ENCODE measurements at regions not wholly inside any gene's neighbourhood (a gene's known extent, or its start where the extent isn't known, plus 50 kb on each side); places are given as distances from the start of the nearest gene placed in this dataset.

GRCh38 chrX:99117011-99117410 lies 1293.1 kb downstream of the PCDH19 start:
- intact Hi-C loops (cut with DNase I): no loop called here
- no peak for DNase-seq

GRCh38 chrX:99095965-99096635 lies 1314.0 kb downstream of the PCDH19 start:
- 48 to 61% methylated on average over 4 of the region's 4 CpGs for WGBS, 2 donors
- no peak overlapping the region for H3K27ac ChIP-seq
- no peak for DNase-seq
- no peak for TF ChIP-seq POLR2AphosphoS5 (IDR thresholded peaks at IDR 0.05)
- intact Hi-C loops (cut with DNase I): no loop called here
- no peaks in the 10 kb centered on the region for H3K9me3 ChIP-seq
- no peaks in the 10 kb centered on the region for H3K4me1 ChIP-seq
- no peaks in the 10 kb centered on the region for H3K36me3 ChIP-seq
- no peaks in the 10 kb centered on the region for H3K27me3 ChIP-seq
- no peak overlapping the region for H3K4me3 ChIP-seq

More at GRCh38 chrX:99117011-99117410, 1293.1 kb downstream of the PCDH19 start:
- H3K36me3 ChIP-seq: no peaks in the 10 kb centered on the region
- no peak overlapping the region for H3K4me3 ChIP-seq
- TF ChIP-seq POLR2AphosphoS5 (IDR thresholded peaks at IDR 0.05) (no peak), POLR2A (IDR thresholded peaks at IDR 0.05) (no peak), EP300 (IDR thresholded peaks at IDR 0.05) (no peak)
- TF ChIP-seq, protein P1, sequence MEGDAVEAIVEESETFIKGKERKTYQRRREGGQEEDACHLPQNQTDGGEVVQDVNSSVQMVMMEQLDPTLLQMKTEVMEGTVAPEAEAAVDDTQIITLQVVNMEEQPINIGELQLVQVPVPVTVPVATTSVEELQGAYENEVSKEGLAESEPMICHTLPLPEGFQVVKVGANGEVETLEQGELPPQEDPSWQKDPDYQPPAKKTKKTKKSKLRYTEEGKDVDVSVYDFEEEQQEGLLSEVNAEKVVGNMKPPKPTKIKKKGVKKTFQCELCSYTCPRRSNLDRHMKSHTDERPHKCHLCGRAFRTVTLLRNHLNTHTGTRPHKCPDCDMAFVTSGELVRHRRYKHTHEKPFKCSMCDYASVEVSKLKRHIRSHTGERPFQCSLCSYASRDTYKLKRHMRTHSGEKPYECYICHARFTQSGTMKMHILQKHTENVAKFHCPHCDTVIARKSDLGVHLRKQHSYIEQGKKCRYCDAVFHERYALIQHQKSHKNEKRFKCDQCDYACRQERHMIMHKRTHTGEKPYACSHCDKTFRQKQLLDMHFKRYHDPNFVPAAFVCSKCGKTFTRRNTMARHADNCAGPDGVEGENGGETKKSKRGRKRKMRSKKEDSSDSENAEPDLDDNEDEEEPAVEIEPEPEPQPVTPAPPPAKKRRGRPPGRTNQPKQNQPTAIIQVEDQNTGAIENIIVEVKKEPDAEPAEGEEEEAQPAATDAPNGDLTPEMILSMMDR (IDR thresholded peaks at IDR 0.05): no peak
- no peaks in the 10 kb centered on the region for H3K27me3 ChIP-seq
- H3K4me1 ChIP-seq: no peaks in the 10 kb centered on the region
- H3K9me3 ChIP-seq: no peaks in the 10 kb centered on the region
- 75% methylated on average over 2 of the region's 2 CpGs for WGBS, 2 donors
- no peak overlapping the region for H3K27ac ChIP-seq

GRCh38 chrX:99091459-99091858 lies 1318.6 kb downstream of the PCDH19 start:
- no peaks in the 10 kb centered on the region for H3K9me3 ChIP-seq
- DNase-seq: no peak
- intact Hi-C loops (cut with DNase I): no loop called here
- TF ChIP-seq POLR2A (IDR thresholded peaks at IDR 0.05) (no peak), POLR2AphosphoS5 (IDR thresholded peaks at IDR 0.05) (no peak)
- TF ChIP-seq, protein P1 (IDR thresholded peaks at IDR 0.05): no peak
- H3K4me3 ChIP-seq: no peak overlapping the region
- H3K27me3 ChIP-seq: no peaks in the 10 kb centered on the region
- no peaks in the 10 kb centered on the region for H3K4me1 ChIP-seq
- 93% methylated on average over 1 of the region's 1 CpG for WGBS, 2 donors
- no peaks in the 10 kb centered on the region for H3K36me3 ChIP-seq
- H3K27ac ChIP-seq: no peak overlapping the region

GRCh38 chrX:99078301-99078700 lies 1331.8 kb downstream of the PCDH19 start:
- H3K27ac ChIP-seq: no peak overlapping the region
- 81 to 85% methylated on average over 4 of the region's 4 CpGs for WGBS, 2 donors
- H3K36me3 ChIP-seq: no peaks in the 10 kb centered on the region
- H3K4me3 ChIP-seq: no peak overlapping the region
- intact Hi-C loops (cut with DNase I): no loop called here
- no peaks in the 10 kb centered on the region for H3K9me3 ChIP-seq
- no peak for DNase-seq
- no peaks in the 10 kb centered on the region for H3K27me3 ChIP-seq
- H3K4me1 ChIP-seq: no peaks in the 10 kb centered on the region
- TF ChIP-seq, protein P1 (IDR thresholded peaks at IDR 0.05): no peak
- TF ChIP-seq POLR2AphosphoS5 (IDR thresholded peaks at IDR 0.05) (no peak), EP300 (IDR thresholded peaks at IDR 0.05) (no peak), POLR2A (IDR thresholded peaks at IDR 0.05) (no peak)

- 92 to 96% methylated on average over 3 of the region's 3 CpGs for WGBS, 2 donors
- Histone ChIP-seq H3K27me3 (no peaks in the 10 kb centered on the region), H3K4me1 (no peaks in the 10 kb centered on the region), H3K36me3 (no peaks in the 10 kb centered on the region), H3K9me3 (no peaks in the 10 kb centered on the region), H3K27ac (no peak overlapping the region), H3K4me3 (no peak overlapping the region)
- intact Hi-C loops (cut with DNase I): no loop called here
- DNase-seq: no peak
- TF ChIP-seq POLR2AphosphoS5 (IDR thresholded peaks at IDR 0.05) (no peak), EP300 (IDR thresholded peaks at IDR 0.05) (no peak), POLR2A (IDR thresholded peaks at IDR 0.05) (no peak)
- TF ChIP-seq, protein P1 (IDR thresholded peaks at IDR 0.05): no peak
Measured at GRCh38 chrX:99077099-99077498, 1333.0 kb downstream of the PCDH19 start.
